Osteocyte (in vitro differentiated cells): ENCODE measurements at regions not wholly inside any gene's neighbourhood (a gene's known extent, or its start where the extent isn't known, plus 50 kb on each side); places are given as distances from the start of the nearest gene placed in this dataset.

Source experiments
- DNase-seq: peaks from one replicate; pipeline ENCODE4 v3.0.0; 2021; ENCODE audit warnings: mixed read lengths; ENCODE audit not compliant: unreplicated experiment; ENCODE audit errors: extremely low spot score
- H3K27ac Mint-ChIP-seq: one replicate; pipeline ENCODE4 v1.8.0; 2021; ENCODE audit warnings: mild to moderate bottlenecking, mixed read lengths; ENCODE audit not compliant: unreplicated experiment
- H3K27me3 Mint-ChIP-seq: one replicate; pipeline ENCODE4 v1.8.0; 2021; ENCODE audit warnings: mixed read lengths; ENCODE audit not compliant: unreplicated experiment
- H3K36me3 Mint-ChIP-seq: one replicate; pipeline ENCODE4 v1.8.0; 2021; ENCODE audit warnings: mixed read lengths; ENCODE audit not compliant: unreplicated experiment
- H3K4me1 Mint-ChIP-seq: one replicate; pipeline ENCODE4 v1.8.0; 2021; ENCODE audit warnings: mixed read lengths; ENCODE audit not compliant: unreplicated experiment
- H3K4me3 Mint-ChIP-seq: one replicate; pipeline ENCODE4 v1.8.0; 2021; ENCODE audit warnings: mild to moderate bottlenecking, moderate library complexity, mixed read lengths; ENCODE audit not compliant: unreplicated experiment
- H3K9me3 Mint-ChIP-seq: one replicate; pipeline ENCODE4 v1.8.0; 2021; ENCODE audit warnings: mixed read lengths; ENCODE audit not compliant: unreplicated experiment
- CTCF ChIP-seq: fragments of 200-600 bp; sonication (generic); IDR thresholded peaks from 2 replicates; pipeline ENCODE4 v1.5.0; 2021; ENCODE audit warnings: antibody characterized with exemption, mild to moderate bottlenecking, moderate library complexity

- Mint-ChIP-seq H3K4me1 (no peaks in the 10 kb centered on the region), H3K27me3 (peaks cover 12% of the 10 kb centered on the region), H3K4me3 (no peak overlapping the region), H3K9me3 (peaks cover 3% of the 10 kb centered on the region), H3K36me3 (no peaks in the 10 kb centered on the region), H3K27ac (no peak overlapping the region)
- no peak for DNase-seq
- no peak for TF ChIP-seq CTCF
Measured at GRCh38 chr3:36656873-36657272, 107.5 kb downstream of the DCLK3 start.

GRCh38 chr3:36653095-36653494 lies 111.3 kb downstream of the DCLK3 start:
- no peak for TF ChIP-seq CTCF
- no peaks in the 10 kb centered on the region for H3K27me3 Mint-ChIP-seq
- H3K36me3 Mint-ChIP-seq: no peaks in the 10 kb centered on the region
- H3K27ac Mint-ChIP-seq: no peak overlapping the region
- DNase-seq: no peak
- peaks cover 25% of the 10 kb centered on the region for H3K4me1 Mint-ChIP-seq
- H3K9me3 Mint-ChIP-seq: peaks cover 3% of the 10 kb centered on the region
- H3K4me3 Mint-ChIP-seq: no peak overlapping the region

- no peak overlapping the region for H3K27ac Mint-ChIP-seq
- TF ChIP-seq CTCF: no peak
- H3K4me1 Mint-ChIP-seq: peaks cover 32% of the 10 kb centered on the region
Measured at GRCh38 chr3:36652104-36652503, 112.2 kb downstream of the DCLK3 start.

GRCh38 chr3:36650271-36650671 lies 114.1 kb downstream of the DCLK3 start:
- DNase-seq: no peak
- TF ChIP-seq CTCF: no peak
- peaks cover 32% of the 10 kb centered on the region for H3K4me1 Mint-ChIP-seq
- peaks cover 3% of the 10 kb centered on the region for H3K9me3 Mint-ChIP-seq
- no peak overlapping the region for H3K27ac Mint-ChIP-seq
- no peaks in the 10 kb centered on the region for H3K27me3 Mint-ChIP-seq
- H3K4me3 Mint-ChIP-seq: no peak overlapping the region
- no peaks in the 10 kb centered on the region for H3K36me3 Mint-ChIP-seq

More at GRCh38 chr3:36652104-36652503, 112.2 kb downstream of the DCLK3 start:
- H3K36me3 Mint-ChIP-seq: no peaks in the 10 kb centered on the region
- DNase-seq: no peak
- H3K9me3 Mint-ChIP-seq: peaks cover 3% of the 10 kb centered on the region
- no peaks in the 10 kb centered on the region for H3K27me3 Mint-ChIP-seq
- no peak overlapping the region for H3K4me3 Mint-ChIP-seq

- no peaks in the 10 kb centered on the region for H3K36me3 Mint-ChIP-seq
- no peak for DNase-seq
- peaks cover 32% of the 10 kb centered on the region for H3K4me1 Mint-ChIP-seq
- H3K9me3 Mint-ChIP-seq: no peaks in the 10 kb centered on the region
- no peaks in the 10 kb centered on the region for H3K27me3 Mint-ChIP-seq
- TF ChIP-seq CTCF: no peak
- H3K27ac Mint-ChIP-seq: peak overlapping the region; percentile 39
- H3K4me3 Mint-ChIP-seq: no peak overlapping the region
Measured at GRCh38 chr3:36649125-36649524, 115.2 kb downstream of the DCLK3 start.
